OCI-LY7 (cell line): ENCODE measurements at regions not wholly inside any gene's neighbourhood (a gene's known extent, or its start where the extent isn't known, plus 50 kb on each side); places are given as distances from the start of the nearest gene placed in this dataset.

Experiments used
- BruUV-seq: library from RNA; stranded (reverse); fragments of 400-500 nt; replicated peaks from 2 replicates; lab custom pipeline; 2021; lab: Mats Ljungman, UMichigan
- CTCF ChIA-PET: fragments of 300-600 bp; sonication (Branson Sonifier 250); formaldehyde crosslinking; loops from one replicate; lab custom pipeline; 2022; ENCODE audit warnings: antibody characterized with exemption; ENCODE audit not compliant: unreplicated experiment; lab: Charles Lee
- POLR2A ChIA-PET: fragments of 300-600 bp; sonication (Branson Sonifier 250); formaldehyde crosslinking; loops from one replicate; lab custom pipeline; 2022; ENCODE audit warnings: antibody characterized with exemption; lab: Charles Lee
- DNase-seq: peaks from one replicate; pipeline ENCODE4 v3.0.0-alpha.2; 2015; ENCODE audit warnings: low spot score
- H2AFZ ChIP-seq: fragments of 200-600 bp; sonication (generic), shearing (Covaris generic); 2 replicates; pipeline ENCODE4 v1.6.1; 2014; ENCODE audit warnings: mild to moderate bottlenecking, antibody characterized with exemption, low read length, moderate library complexity
- H3K27ac ChIP-seq: fragments of 200-600 bp; sonication (generic); 2 replicates; pipeline ENCODE4 v1.5.1; 2014; ENCODE audit warnings: mixed run types, low read depth, mild to moderate bottlenecking, moderate library complexity, low read length, inconsistent platforms; ENCODE audit not compliant: poor library complexity, severe bottlenecking
- H3K36me3 ChIP-seq: fragments of 200-600 bp; sonication (generic); 2 replicates; pipeline ENCODE4 v1.6.1; 2014; ENCODE audit warnings: mild to moderate bottlenecking, antibody characterized with exemption, low read length, moderate library complexity, mixed read lengths; ENCODE audit not compliant: insufficient read depth
- H3K4me1 ChIP-seq: fragments of 200-600 bp; sonication (generic); 2 replicates; pipeline ENCODE4 v1.5.1; 2014; ENCODE audit warnings: mild to moderate bottlenecking, low read length; ENCODE audit not compliant: insufficient read depth, poor library complexity, severe bottlenecking
- H3K4me2 ChIP-seq: fragments of 200-600 bp; sonication (generic); 2 replicates; pipeline ENCODE4 v1.6.1; 2014; ENCODE audit warnings: mild to moderate bottlenecking, low read length
- H3K4me3 ChIP-seq: fragments of 200-600 bp; sonication (generic); 2 replicates; pipeline ENCODE4 v1.5.1; 2014; ENCODE audit warnings: mild to moderate bottlenecking, low read depth, low read length; ENCODE audit not compliant: poor library complexity, severe bottlenecking
- H3K79me2 ChIP-seq: fragments of 200-600 bp; sonication (generic); 2 replicates; pipeline ENCODE4 v1.6.1; 2016; ENCODE audit warnings: low read depth, mild to moderate bottlenecking, low read length, moderate library complexity, mixed read lengths; ENCODE audit not compliant: insufficient read depth
- H3K9me2 ChIP-seq: fragments of 200-600 bp; sonication (generic); 2 replicates; pipeline ENCODE4 v1.6.1; 2016; ENCODE audit warnings: mild to moderate bottlenecking, low read length, mixed read lengths; ENCODE audit not compliant: insufficient read depth
- H3K9me3 ChIP-seq: fragments of 200-600 bp; sonication (generic); 2 replicates; pipeline ENCODE4 v1.6.1; 2014; ENCODE audit warnings: mild to moderate bottlenecking, mixed run types, low read length, mixed read lengths
- H4K20me1 ChIP-seq: fragments of 200-600 bp; sonication (generic); 2 replicates; pipeline ENCODE4 v1.6.1; 2014; ENCODE audit warnings: mild to moderate bottlenecking, antibody characterized with exemption, low read length, moderate library complexity, mixed read lengths; ENCODE audit not compliant: insufficient read depth
- CTCF ChIP-seq: fragments of 200-600 bp; sonication (generic); conservative IDR thresholded peaks from 2 replicates; pipeline ENCODE4 v1.5.1; 2014; ENCODE audit warnings: mild to moderate bottlenecking, antibody characterized with exemption, low read length, moderate library complexity, mixed read lengths
- EZH2phosphoT487 ChIP-seq: fragments of 200-600 bp; sonication (generic); IDR thresholded peaks from 2 replicates; pipeline ENCODE4 v1.6.1; 2018; ENCODE audit warnings: low read depth, borderline replicate concordance, mild to moderate bottlenecking, mixed run types, antibody characterized with exemption, low read length, moderate library complexity, mixed read lengths
- intact Hi-C: fragments of 100-400 bp; cut with micrococcal nuclease; formaldehyde crosslinking; loops from one replicate; pipeline ENCODE4 v1.10.0; 2022; ENCODE audit not compliant: unreplicated experiment

GRCh38 chr14:29042551-29042950, 276.0 kb downstream of the FOXG1 start:
- Histone ChIP-seq H3K4me1 (no peaks in the 10 kb centered on the region), H2AFZ (no peak overlapping the region), H3K36me3 (no peaks in the 10 kb centered on the region), H3K79me2 (no peaks in the 10 kb centered on the region), H4K20me1 (no peaks in the 10 kb centered on the region), H3K4me3 (no peak overlapping the region), H3K27ac (no peak overlapping the region), H3K9me2 (no peaks in the 10 kb centered on the region), H3K9me3 (no peaks in the 10 kb centered on the region; the same call in 1 of the 2 replicates), H3K4me2 (no peak overlapping the region)
- intact Hi-C loops, result no loop called here
- no peak for DNase-seq
- TF ChIP-seq CTCF, result no peak
- TF ChIP-seq EZH2phosphoT487, result no peak
- POLR2A ChIA-PET, result no interaction called here
- CTCF ChIA-PET, result no interaction called here
- no TSS peak for BruUV-seq

- ChIA-PET POLR2A (no interaction called here), CTCF (no interaction called here)
- intact Hi-C loops, result no loop called here
- no TSS peak for BruUV-seq
- H3K4me2 ChIP-seq, result no peak overlapping the region
- H3K36me3 ChIP-seq, result no peaks in the 10 kb centered on the region
- H3K27ac ChIP-seq, result no peak overlapping the region
- H3K4me3 ChIP-seq, result no peak overlapping the region
- no peaks in the 10 kb centered on the region for H3K4me1 ChIP-seq
- DNase-seq, result no peak
- H3K79me2 ChIP-seq, result no peaks in the 10 kb centered on the region
- H2AFZ ChIP-seq, result no peak overlapping the region
- TF ChIP-seq EZH2phosphoT487 (no peak), CTCF (no peak)
- H3K9me3 ChIP-seq, result peaks cover under 1% of the 10 kb centered on the region; the same call in 1 of the 2 replicates
- no peaks in the 10 kb centered on the region for H4K20me1 ChIP-seq
- H3K9me2 ChIP-seq, result no peaks in the 10 kb centered on the region
Observed at GRCh38 chr14:29043737-29044136, 277.1 kb downstream of the FOXG1 start.

GRCh38 chr14:29045237-29045636, 278.6 kb downstream of the FOXG1 start:
- intact Hi-C loops, result no loop called here
- no TSS peak for BruUV-seq
- no peaks in the 10 kb centered on the region for H3K9me2 ChIP-seq
- no peaks in the 10 kb centered on the region for H4K20me1 ChIP-seq
- H3K4me1 ChIP-seq, result no peaks in the 10 kb centered on the region
- no peak for DNase-seq
- TF ChIP-seq CTCF, result no peak
- TF ChIP-seq EZH2phosphoT487, result no peak
- no peaks in the 10 kb centered on the region for H3K79me2 ChIP-seq
- no peak overlapping the region for H2AFZ ChIP-seq
- no peak overlapping the region for H3K4me2 ChIP-seq
- ChIA-PET CTCF (no interaction called here), POLR2A (no interaction called here)
- peaks cover 14% of the 10 kb centered on the region for H3K9me3 ChIP-seq
- H3K36me3 ChIP-seq, result no peaks in the 10 kb centered on the region
- no peak overlapping the region for H3K27ac ChIP-seq
- no peak overlapping the region for H3K4me3 ChIP-seq
